Endothelial cell of umbilical vein (primary cell): ENCODE measurements at regions not wholly inside any gene's neighbourhood (a gene's known extent, or its start where the extent isn't known, plus 50 kb on each side); places are given as distances from the start of the nearest gene placed in this dataset.

Experiments
- BruUV-seq: library from RNA; stranded (reverse); fragments of 400-500 nt; replicated peaks from 2 replicates; lab custom pipeline; 2021; lab: Mats Ljungman, UMichigan
- CTCF ChIA-PET: fragments of 300-600, 350-600 bp; sonication (Branson Sonifier 250); formaldehyde crosslinking; loops from one replicate; lab custom pipeline; 2021; ENCODE audit warnings: antibody characterized with exemption, inconsistent platforms; lab: Charles Lee
- POLR2A ChIA-PET: fragments of 300-600, 350-600 bp; sonication (Branson Sonifier 250); formaldehyde crosslinking; loops from one replicate; lab custom pipeline; 2021; ENCODE audit warnings: antibody characterized with exemption, inconsistent platforms; lab: Charles Lee
- DNase-seq: peaks from one replicate; pipeline ENCODE4 v3.0.0-alpha.2; 2011; ENCODE audit warnings: low read depth, low spot score
- FAIRE-seq: peaks from 2 replicates; lab custom pipeline; 2011; peaks lifted over from hg19 to GRCh38; lab: Jason Lieb, UNC
- H2AFZ ChIP-seq: 2 replicates; pipeline ENCODE4 v1.6.0; 2012; ENCODE audit warnings: low read depth, low read length, control low read depth, inconsistent platforms
- H3K27ac ChIP-seq: 2 replicates; pipeline ENCODE4 v1.5.1; 2011; ENCODE audit warnings: low read depth, mild to moderate bottlenecking, control low read depth, low read length, moderate library complexity; ENCODE audit not compliant: insufficient read depth
- H3K27me3 ChIP-seq, 2 experiments: 2 replicates each; pipeline versions ENCODE4 v1.6.0 to v1.6.1; 2011; ENCODE audit warnings: low read length in 2 of 2, mixed read lengths in 1 of 2; ENCODE audit not compliant: control insufficient read depth in 2 of 2, insufficient read depth in 2 of 2
- H3K36me3 ChIP-seq, 2 experiments: 2 replicates in 1 of 2; 3 replicates in 1 of 2; pipeline ENCODE4 v1.5.1; 2011; ENCODE audit warnings: low read length in 2 of 2, mild to moderate bottlenecking in 1 of 2, moderate library complexity in 1 of 2; ENCODE audit not compliant: control insufficient read depth in 2 of 2, insufficient read depth in 2 of 2; ENCODE audit errors: extremely low read depth in 1 of 2
- H3K4me1 ChIP-seq: 3 replicates; pipeline ENCODE4 v1.5.1; 2011; ENCODE audit warnings: mild to moderate bottlenecking, low read length; ENCODE audit not compliant: control insufficient read depth, insufficient read depth; ENCODE audit errors: extremely low read depth
- H3K4me2 ChIP-seq: 2 replicates; pipeline ENCODE4 v1.6.1; 2011; ENCODE audit warnings: low read length, control low read depth, mixed read lengths; ENCODE audit not compliant: insufficient read depth
- H3K4me3 ChIP-seq, 3 experiments: fragments of 200-600 bp in 1 of 3; sonication (generic), shearing (Covaris generic) in 1 of 3; replicated peaks in 1 of 3; 2 replicates each; pipeline ENCODE4 v1.5.1; 2011 to 2016; ENCODE audit warnings: control low read depth in 3 of 3, low read length in 3 of 3, mild to moderate bottlenecking in 2 of 3, inconsistent platforms in 1 of 3, low read depth in 1 of 3, moderate library complexity in 1 of 3; ENCODE audit not compliant: insufficient read depth in 1 of 3
- H3K79me2 ChIP-seq: 2 replicates; pipeline ENCODE4 v1.6.0; 2012; ENCODE audit warnings: low read length, inconsistent platforms; ENCODE audit not compliant: control insufficient read depth, insufficient read depth
- H3K9ac ChIP-seq: replicated peaks from 2 replicates; pipeline ENCODE3; 2011; ENCODE audit warnings: low read length, control low read depth; ENCODE audit not compliant: insufficient read depth; ENCODE audit errors: extremely low read depth
- H3K9me1 ChIP-seq: replicated peaks from 3 replicates; pipeline ENCODE4 v1.6.0; 2011; ENCODE audit warnings: mild to moderate bottlenecking, low read length; ENCODE audit not compliant: control insufficient read depth, insufficient read depth; ENCODE audit errors: extremely low read depth
- H3K9me3 ChIP-seq: replicated peaks from 2 replicates; pipeline ENCODE4 v1.5.1; 2012; ENCODE audit warnings: low read length, inconsistent platforms; ENCODE audit not compliant: control insufficient read depth, insufficient read depth
- H4K20me1 ChIP-seq: replicated peaks from 2 replicates; pipeline ENCODE3; 2011; ENCODE audit warnings: mild to moderate bottlenecking, low read length; ENCODE audit not compliant: control insufficient read depth, insufficient read depth; ENCODE audit errors: extremely low read depth
- EZH2 ChIP-seq: IDR thresholded peaks from 2 replicates; pipeline ENCODE4 v1.6.1; 2012; ENCODE audit warnings: borderline replicate concordance, low read depth, mild to moderate bottlenecking, moderate library complexity, low read length, inconsistent platforms; ENCODE audit not compliant: severe bottlenecking
- FOS ChIP-seq: IDR thresholded peaks from 2 replicates; pipeline ENCODE4 v1.6.1; 2011; ENCODE audit warnings: mild to moderate bottlenecking, low read length, moderate library complexity, borderline replicate concordance; ENCODE audit not compliant: insufficient read depth
- POLR2A ChIP-seq: IDR thresholded peaks from 2 replicates; pipeline ENCODE4 v1.6.1; 2012; ENCODE audit warnings: low read depth, mild to moderate bottlenecking, control low read depth, low read length
- dilution Hi-C: fragments of 300-500 bp; cut with MboI; formaldehyde crosslinking; loops from one replicate; pipeline ENCODE4 v1.15.0; 2019; ENCODE audit warnings: low sequenced_read_pairs; ENCODE audit not compliant: extremely low pct_ligation_motif_present
- intact Hi-C: fragments of 100-400 bp; cut with micrococcal nuclease; formaldehyde crosslinking; loops from one replicate; pipeline ENCODE4 v1.10.0; 2022
- TF ChIP-seq, protein P1 (sequence below): IDR thresholded peaks from 2 replicates; pipeline ENCODE4 v1.6.1; 2011; ENCODE audit not compliant: insufficient read depth, insufficient read length

DNA sequence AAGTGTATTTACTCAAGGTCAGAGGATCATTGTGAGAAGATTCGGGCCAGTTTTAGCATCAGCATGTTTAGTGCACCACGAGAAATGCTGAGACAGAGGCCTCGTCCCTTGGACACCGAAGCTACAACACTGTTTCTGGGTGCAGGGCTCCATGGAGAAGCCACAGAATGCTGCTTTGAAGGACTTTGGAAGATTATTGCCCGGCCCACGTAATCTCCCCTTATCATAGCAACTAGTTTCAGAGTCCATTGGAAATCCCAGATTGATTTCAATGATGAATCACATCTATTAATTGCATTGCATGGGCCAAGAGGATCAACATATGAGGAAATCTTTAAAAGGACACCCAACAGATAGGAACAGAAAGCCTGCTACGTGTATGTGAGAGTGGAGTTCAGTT lies 156.0 kb downstream of the MAF start:
- FAIRE-seq: no peak
- CTCF ChIA-PET: no interaction called here

DNA sequence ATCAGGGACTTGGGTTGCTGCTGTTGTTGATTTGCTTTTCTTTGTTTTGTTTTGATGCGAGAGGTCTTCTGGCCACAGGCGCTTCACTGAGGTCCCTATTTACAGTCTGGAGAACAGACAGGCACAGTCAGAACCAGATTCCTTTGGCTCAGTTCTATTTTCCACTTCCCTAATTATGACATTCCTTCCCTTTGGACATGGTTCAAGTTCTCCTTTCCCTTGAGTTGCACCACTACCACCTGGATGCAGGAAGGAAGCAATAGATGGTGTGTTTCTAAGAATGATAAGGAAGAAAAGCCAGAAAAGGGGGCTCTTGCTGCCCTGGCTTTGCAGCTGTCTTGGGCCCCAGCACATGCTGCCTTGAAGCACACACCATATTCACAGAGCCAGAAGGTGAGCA lies 160.6 kb downstream of the MAF start:
- H2AFZ ChIP-seq: no peak overlapping the region
- ChIA-PET CTCF (no interaction called here), POLR2A (no interaction called here)
- no peak overlapping the region for H3K9ac ChIP-seq
- peaks cover 4% of the 10 kb centered on the region for H3K9me3 ChIP-seq
- intact Hi-C loops: no loop called here
- no peaks in the 10 kb centered on the region for H4K20me1 ChIP-seq
- no peaks in the 10 kb centered on the region for H3K79me2 ChIP-seq
- no peak overlapping the region for H3K27ac ChIP-seq
- TF ChIP-seq EZH2: no peak
- dilution Hi-C loops: no loop called here
- DNase-seq: no peak
- no peak overlapping the region for H3K4me2 ChIP-seq
- no peaks in the 10 kb centered on the region for H3K9me1 ChIP-seq
- BruUV-seq: no TSS peak
- no peaks in the 10 kb centered on the region for H3K4me1 ChIP-seq
- no peaks in the 10 kb centered on the region for H3K27me3 ChIP-seq
- no peaks in the 10 kb centered on the region for H3K36me3 ChIP-seq
- no peak for FAIRE-seq
- H3K4me3 ChIP-seq: no peak overlapping the region

More for the DNA sequence above, 156.0 kb downstream of the MAF start:
- Histone ChIP-seq H3K4me3 (no peak overlapping the region), H2AFZ (no peak overlapping the region), H3K79me2 (no peaks in the 10 kb centered on the region), H3K9me3 (peaks cover 3% of the 10 kb centered on the region), H3K27ac (no peak overlapping the region), H3K4me1 (no peaks in the 10 kb centered on the region), H3K27me3 (no peaks in the 10 kb centered on the region), H3K9me1 (no peaks in the 10 kb centered on the region), H3K36me3 (no peaks in the 10 kb centered on the region), H4K20me1 (no peaks in the 10 kb centered on the region), H3K9ac (no peak overlapping the region), H3K4me2 (no peak overlapping the region)
- TF ChIP-seq, protein P1, sequence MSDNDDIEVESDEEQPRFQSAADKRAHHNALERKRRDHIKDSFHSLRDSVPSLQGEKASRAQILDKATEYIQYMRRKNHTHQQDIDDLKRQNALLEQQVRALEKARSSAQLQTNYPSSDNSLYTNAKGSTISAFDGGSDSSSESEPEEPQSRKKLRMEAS: no peak
- TF ChIP-seq EZH2 (no peak), POLR2A (no peak), FOS (no peak)
- no peak for DNase-seq
- dilution Hi-C loops: no loop called here
- BruUV-seq: no TSS peak
- intact Hi-C loops: no loop called here
- POLR2A ChIA-PET: no interaction called here
